OCI-LY1 (cell line): ENCODE measurements at regions not wholly inside any gene's neighbourhood (a gene's known extent, or its start where the extent isn't known, plus 50 kb on each side); places are given as distances from the start of the nearest gene placed in this dataset.

Experiments used
- H2AFZ ChIP-seq: fragments of 200-600 bp; sonication (generic), shearing (Covaris generic); 2 replicates; pipeline ENCODE4 v1.6.0; 2014; ENCODE audit warnings: antibody characterized with exemption, mild to moderate bottlenecking, low read length
- H3F3A ChIP-seq: fragments of 200-600 bp; sonication (generic), shearing (Covaris generic); 2 replicates; pipeline ENCODE4 v1.6.0; 2014; ENCODE audit warnings: mild to moderate bottlenecking, antibody characterized with exemption, low read length, moderate library complexity; ENCODE audit not compliant: insufficient read depth
- H3K27ac ChIP-seq: fragments of 200-600 bp; sonication (generic); 2 replicates; pipeline ENCODE4 v1.5.1; 2014; ENCODE audit warnings: low read length, mixed run types, mild to moderate bottlenecking, low read depth; ENCODE audit not compliant: poor library complexity, severe bottlenecking
- H3K27me3 ChIP-seq: fragments of 200-600 bp; sonication (generic); 2 replicates; pipeline ENCODE4 v1.6.0; 2014; ENCODE audit warnings: antibody characterized with exemption, mild to moderate bottlenecking, low read length, moderate library complexity; ENCODE audit not compliant: insufficient read depth
- H3K36me3 ChIP-seq: fragments of 200-600 bp; sonication (generic); 2 replicates; pipeline ENCODE4 v1.6.1; 2014; ENCODE audit warnings: mild to moderate bottlenecking, antibody characterized with exemption, low read length, moderate library complexity, mixed read lengths; ENCODE audit not compliant: insufficient read depth
- H3K4me1 ChIP-seq: fragments of 200-600 bp; sonication (generic); 2 replicates; pipeline ENCODE4 v1.5.1; 2014; ENCODE audit warnings: mild to moderate bottlenecking, low read length, moderate library complexity; ENCODE audit not compliant: insufficient read depth, severe bottlenecking
- H3K4me2 ChIP-seq: fragments of 200-600 bp; sonication (generic), shearing (Covaris generic); 2 replicates; pipeline ENCODE4 v1.6.1; 2014; ENCODE audit warnings: low read length
- H3K4me3 ChIP-seq: fragments of 200-600 bp; sonication (generic); 2 replicates; pipeline ENCODE4 v1.5.1; 2014; ENCODE audit warnings: low read length, low read depth, mild to moderate bottlenecking, mixed read lengths; ENCODE audit not compliant: poor library complexity, severe bottlenecking
- H3K79me2 ChIP-seq: fragments of 200-600 bp; shearing (Covaris generic); 2 replicates; pipeline ENCODE4 v1.6.1; 2016; ENCODE audit warnings: mixed run types, low read length, mixed read lengths; ENCODE audit not compliant: insufficient read depth
- H3K9ac ChIP-seq: fragments of 200-600 bp; sonication (generic), shearing (Covaris generic); 2 replicates; pipeline ENCODE4 v1.6.1; 2014; ENCODE audit warnings: mild to moderate bottlenecking, low read length, mixed read lengths
- H3K9me2 ChIP-seq: fragments of 200-600 bp; sonication (generic), shearing (Covaris generic); 2 replicates; pipeline ENCODE4 v1.6.1; 2014; ENCODE audit warnings: low read depth, mild to moderate bottlenecking, low read length, mixed read lengths
- H3K9me3 ChIP-seq: fragments of 200-600 bp; shearing (Covaris generic); 2 replicates; pipeline ENCODE4 v1.6.1; 2014; ENCODE audit warnings: low read length, mixed read lengths
- H4K20me1 ChIP-seq: fragments of 200-600 bp; sonication (generic), shearing (Covaris generic); 2 replicates; pipeline ENCODE4 v1.6.0; 2016; ENCODE audit warnings: mild to moderate bottlenecking, low read length; ENCODE audit not compliant: insufficient read depth
- EZH2 ChIP-seq: fragments of 200-600 bp; sonication (generic), shearing (Covaris generic); IDR thresholded peaks from 2 replicates; pipeline ENCODE4 v1.8.0; 2017; ENCODE audit warnings: borderline replicate concordance, mixed run types, mild to moderate bottlenecking, antibody characterized with exemption, low read length, moderate library complexity, mixed read lengths
- TF ChIP-seq, protein P1 (sequence below): fragments of 200-600 bp; sonication (generic), shearing (Covaris generic); IDR thresholded peaks from 2 replicates; pipeline ENCODE4 v1.5.1; 2017; ENCODE audit warnings: mild to moderate bottlenecking, antibody characterized with exemption, low read length, moderate library complexity, mixed read lengths

DNA sequence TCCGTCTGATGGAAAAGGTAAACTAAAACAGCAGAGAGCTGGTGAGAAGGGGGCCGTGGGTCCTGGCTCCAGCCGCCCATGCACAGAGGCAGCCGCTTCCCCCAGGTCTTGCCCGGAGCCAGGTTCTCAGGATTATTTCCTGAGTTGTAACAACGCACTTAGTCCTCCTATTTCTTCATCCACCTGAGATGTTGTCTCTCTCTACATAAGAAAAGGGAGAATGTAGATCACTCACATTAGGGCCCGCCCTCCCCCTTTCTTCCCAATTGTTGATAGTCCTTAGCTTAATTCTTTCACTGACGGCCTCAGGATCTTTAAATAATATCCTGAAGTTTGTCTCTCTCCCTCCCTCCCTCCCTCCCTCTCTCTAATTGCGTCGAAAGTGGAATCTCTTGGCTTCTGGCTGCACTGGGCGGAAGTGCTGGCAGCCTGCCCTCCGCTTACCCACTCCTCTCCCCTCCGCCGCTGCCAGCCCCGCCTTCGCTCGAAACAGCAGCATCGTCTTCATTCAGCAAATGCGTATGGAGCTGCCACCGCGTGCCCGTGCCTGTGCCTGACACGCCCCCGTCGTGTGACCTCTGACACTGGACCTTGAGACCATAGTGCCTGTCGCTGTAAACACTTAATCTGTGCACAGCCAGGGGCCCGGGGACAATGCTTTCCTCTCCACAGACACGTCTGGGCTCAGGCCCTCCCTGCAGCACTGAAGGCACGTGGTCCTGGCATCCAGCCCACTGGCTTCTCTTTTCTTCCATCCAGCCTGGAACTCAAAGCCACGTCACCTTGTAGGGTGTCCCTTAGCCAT is 174.5 kb upstream of the PPP2R2D start:
- Histone ChIP-seq H3K9me3 (no peaks in the 10 kb centered on the region), H3K9me2 (no peaks in the 10 kb centered on the region), H3F3A (no peaks in the 10 kb centered on the region), H3K4me2 (no peak overlapping the region), H3K27me3 (no peaks in the 10 kb centered on the region), H3K27ac (no peak overlapping the region), H3K4me1 (no peaks in the 10 kb centered on the region), H4K20me1 (no peaks in the 10 kb centered on the region), H3K9ac (no peak overlapping the region), H3K79me2 (no peaks in the 10 kb centered on the region), H3K36me3 (no peaks in the 10 kb centered on the region), H2AFZ (no peak overlapping the region), H3K4me3 (no peak overlapping the region)
- no peak for TF ChIP-seq EZH2
- TF ChIP-seq, protein P1, sequence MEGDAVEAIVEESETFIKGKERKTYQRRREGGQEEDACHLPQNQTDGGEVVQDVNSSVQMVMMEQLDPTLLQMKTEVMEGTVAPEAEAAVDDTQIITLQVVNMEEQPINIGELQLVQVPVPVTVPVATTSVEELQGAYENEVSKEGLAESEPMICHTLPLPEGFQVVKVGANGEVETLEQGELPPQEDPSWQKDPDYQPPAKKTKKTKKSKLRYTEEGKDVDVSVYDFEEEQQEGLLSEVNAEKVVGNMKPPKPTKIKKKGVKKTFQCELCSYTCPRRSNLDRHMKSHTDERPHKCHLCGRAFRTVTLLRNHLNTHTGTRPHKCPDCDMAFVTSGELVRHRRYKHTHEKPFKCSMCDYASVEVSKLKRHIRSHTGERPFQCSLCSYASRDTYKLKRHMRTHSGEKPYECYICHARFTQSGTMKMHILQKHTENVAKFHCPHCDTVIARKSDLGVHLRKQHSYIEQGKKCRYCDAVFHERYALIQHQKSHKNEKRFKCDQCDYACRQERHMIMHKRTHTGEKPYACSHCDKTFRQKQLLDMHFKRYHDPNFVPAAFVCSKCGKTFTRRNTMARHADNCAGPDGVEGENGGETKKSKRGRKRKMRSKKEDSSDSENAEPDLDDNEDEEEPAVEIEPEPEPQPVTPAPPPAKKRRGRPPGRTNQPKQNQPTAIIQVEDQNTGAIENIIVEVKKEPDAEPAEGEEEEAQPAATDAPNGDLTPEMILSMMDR: no peak

DNA sequence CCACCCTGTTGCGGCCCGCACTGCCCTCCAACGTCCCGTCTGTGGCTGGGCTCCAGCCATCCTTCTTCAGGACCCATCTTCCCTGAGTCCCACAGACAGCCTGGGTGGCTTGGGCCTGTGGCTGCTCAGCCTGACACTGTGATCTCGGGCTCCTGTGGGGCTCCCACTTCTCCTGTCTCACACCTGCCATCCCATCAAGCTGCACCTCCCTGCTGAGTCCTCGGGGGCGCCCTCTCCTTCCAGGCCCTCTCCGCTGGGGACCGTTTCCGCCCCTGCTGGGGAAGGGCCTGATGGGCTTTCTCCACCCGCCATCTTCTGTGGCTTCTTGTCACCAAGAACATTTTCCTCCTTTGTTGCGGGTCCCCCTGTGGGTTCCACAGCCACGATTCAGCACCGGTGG is 173.8 kb upstream of the PPP2R2D start:
- H4K20me1 ChIP-seq: no peaks in the 10 kb centered on the region
- H2AFZ ChIP-seq: no peak overlapping the region
- no peak overlapping the region for H3K4me2 ChIP-seq

DNA sequence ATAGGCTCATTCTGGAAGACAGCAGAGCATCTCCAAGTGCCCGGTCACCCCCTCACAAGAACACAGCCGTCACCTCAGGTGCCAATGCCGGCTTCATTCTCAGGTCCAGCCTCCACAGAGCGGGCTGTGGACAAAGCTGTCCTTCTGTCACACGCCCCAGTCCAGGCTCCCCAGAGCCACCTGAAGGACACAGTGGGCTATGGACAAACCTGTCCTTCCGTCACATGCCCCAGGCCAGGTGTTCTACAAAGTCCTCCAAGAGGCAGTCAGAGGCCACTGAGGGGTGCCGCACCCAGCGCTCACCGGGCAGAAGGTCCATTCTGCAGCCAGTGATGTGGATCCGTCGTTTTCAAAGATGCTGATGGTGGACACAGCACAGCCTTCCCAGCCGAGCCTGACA is 173.2 kb upstream of the PPP2R2D start:
- Histone ChIP-seq H3K4me2 (no peak overlapping the region), H2AFZ (no peak overlapping the region), H3K9me3 (no peaks in the 10 kb centered on the region), H3K27ac (no peak overlapping the region), H3K27me3 (no peaks in the 10 kb centered on the region), H4K20me1 (no peaks in the 10 kb centered on the region), H3K4me1 (no peaks in the 10 kb centered on the region), H3K79me2 (no peaks in the 10 kb centered on the region), H3K4me3 (no peak overlapping the region), H3K9me2 (no peaks in the 10 kb centered on the region), H3K36me3 (no peaks in the 10 kb centered on the region), H3K9ac (no peak overlapping the region), H3F3A (no peaks in the 10 kb centered on the region)
- TF ChIP-seq EZH2: no peak
- TF ChIP-seq, protein P1: no peak

More for the DNA sequence above, 173.8 kb upstream of the PPP2R2D start:
- Histone ChIP-seq H3F3A (no peaks in the 10 kb centered on the region), H3K9ac (no peak overlapping the region), H3K27me3 (no peaks in the 10 kb centered on the region), H3K27ac (no peak overlapping the region), H3K4me1 (no peaks in the 10 kb centered on the region), H3K9me2 (no peaks in the 10 kb centered on the region), H3K9me3 (no peaks in the 10 kb centered on the region), H3K4me3 (no peak overlapping the region), H3K36me3 (no peaks in the 10 kb centered on the region), H3K79me2 (no peaks in the 10 kb centered on the region)
- no peak for TF ChIP-seq EZH2
- TF ChIP-seq, protein P1: no peak
